Stimulated activated CD4-positive, alpha-beta T cell treated with anti-CD3 and anti-CD28 coated beads, Interleukin-15, amount 100 ng/mL, for 1 hour (primary cell): ENCODE measurements at regions not wholly inside any gene's neighbourhood (a gene's known extent, or its start where the extent isn't known, plus 50 kb on each side); places are given as distances from the start of the nearest gene placed in this dataset.

Experiments used
- DNase-seq, 2 donors: peaks; one replicate each; pipeline ENCODE4 v3.0.0-alpha.2; 2020; ENCODE audit warnings: low read depth in 1 of 2, low spot score in 1 of 2

DNA sequence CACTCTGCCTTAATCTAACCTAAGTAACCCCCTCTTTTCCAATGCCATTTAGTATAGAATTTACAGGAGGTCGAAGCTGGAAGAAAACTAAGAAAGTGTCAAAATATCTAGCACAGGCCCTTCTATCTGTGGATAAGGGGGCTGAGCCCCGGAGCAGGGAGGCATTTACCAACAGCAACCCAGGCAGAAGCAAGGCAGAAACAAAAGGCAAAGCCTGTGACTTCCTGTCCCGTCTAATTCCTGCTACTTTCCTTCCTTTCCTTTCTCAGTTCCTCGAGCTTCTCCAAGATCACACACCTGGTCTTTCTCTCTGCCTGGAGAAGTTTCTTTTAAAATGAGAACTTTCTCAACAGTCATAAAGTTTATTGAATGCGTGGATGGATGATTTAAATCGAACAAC is 146.0 kb downstream of the FOXA2 start:
- DNase-seq, result no peak

DNA sequence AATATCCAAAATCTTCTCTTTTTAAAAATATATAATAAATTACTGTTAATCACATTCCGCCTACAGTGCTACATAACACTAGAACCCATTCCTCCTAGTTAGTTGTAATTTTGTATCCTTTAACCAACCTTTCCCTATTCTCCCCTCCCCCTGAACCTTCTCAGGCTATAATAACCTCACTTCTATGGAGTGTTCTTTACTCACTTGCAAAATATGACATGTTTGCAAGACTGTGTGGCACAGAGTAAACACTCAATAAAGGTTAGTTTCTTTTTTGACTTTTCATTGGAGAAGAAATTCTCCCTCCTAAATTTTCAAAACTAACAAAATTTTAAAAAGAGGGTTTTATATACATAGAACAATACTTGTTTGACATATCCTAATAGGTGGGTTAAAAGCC is 147.0 kb downstream of the FOXA2 start:
- DNase-seq, result no peak

DNA sequence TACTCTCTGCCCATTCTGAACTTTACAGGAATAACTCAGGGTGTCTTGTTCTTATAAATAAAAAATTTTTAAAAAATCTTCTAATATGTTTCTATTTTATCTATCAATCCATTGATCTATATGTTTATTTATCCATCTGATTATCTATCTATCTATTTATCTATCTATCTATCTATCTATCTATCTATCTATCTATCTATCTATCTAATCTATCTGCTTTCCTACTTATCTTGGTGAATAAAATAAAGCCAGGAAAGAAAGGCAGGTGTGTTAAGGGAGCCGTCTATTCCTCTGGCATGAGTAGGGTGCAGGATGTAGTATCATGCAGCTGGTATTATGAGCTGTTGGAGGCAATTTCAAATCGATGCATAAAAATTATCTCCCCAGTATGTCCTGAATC is 153.0 kb downstream of the FOXA2 start:
- DNase-seq, result no peak

DNA sequence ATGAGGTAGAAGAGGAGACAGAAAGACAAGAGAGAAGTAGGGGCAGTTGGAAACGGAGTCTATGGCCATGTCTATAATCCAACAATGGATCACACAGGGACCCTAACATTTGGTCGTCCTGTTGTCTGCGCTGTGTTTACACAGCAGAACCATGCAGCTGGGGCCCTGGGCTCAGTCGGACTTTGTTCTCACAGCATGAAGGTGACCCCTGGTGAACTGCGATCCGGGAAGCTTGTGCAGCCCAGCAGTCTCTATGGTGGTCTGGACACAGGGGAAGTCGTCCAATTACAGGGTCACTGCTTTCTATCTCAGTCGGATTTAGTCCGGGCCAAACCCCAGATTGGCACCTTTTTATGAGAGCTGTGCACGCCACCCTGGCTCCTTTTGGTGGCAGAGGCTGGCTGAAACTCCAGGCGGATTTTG is 153.6 kb downstream of the FOXA2 start:
- DNase-seq, result no peak

DNA sequence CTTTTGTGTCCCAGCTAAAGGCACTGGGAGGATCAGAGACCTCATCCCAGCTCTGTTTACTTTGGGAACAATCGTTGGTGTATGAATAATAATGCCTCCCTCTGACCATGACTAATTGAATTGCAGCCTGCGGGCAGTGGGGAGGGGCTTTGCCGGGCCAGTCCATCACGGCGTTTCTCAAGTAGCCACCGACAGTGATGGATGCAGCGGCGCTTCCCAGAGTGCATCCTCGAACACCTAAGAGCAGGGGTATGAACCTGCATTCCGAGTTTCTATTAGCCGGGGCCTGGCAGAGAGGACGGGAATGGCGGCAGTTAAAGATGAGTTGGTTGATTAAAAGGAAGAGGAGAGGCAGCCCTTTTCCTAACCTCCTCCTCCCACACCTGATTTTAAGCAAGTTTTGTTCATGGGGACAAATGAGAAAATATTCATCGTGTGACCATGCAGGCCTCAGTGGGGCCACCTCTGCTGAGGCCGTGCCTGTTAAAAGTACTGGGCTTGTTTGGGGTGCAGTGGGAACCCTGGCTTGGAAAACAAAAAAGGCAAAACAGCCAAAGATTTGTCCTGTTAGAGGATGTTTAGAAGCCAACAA is 154.1 kb downstream of the FOXA2 start:
- DNase-seq, result no peak

DNA sequence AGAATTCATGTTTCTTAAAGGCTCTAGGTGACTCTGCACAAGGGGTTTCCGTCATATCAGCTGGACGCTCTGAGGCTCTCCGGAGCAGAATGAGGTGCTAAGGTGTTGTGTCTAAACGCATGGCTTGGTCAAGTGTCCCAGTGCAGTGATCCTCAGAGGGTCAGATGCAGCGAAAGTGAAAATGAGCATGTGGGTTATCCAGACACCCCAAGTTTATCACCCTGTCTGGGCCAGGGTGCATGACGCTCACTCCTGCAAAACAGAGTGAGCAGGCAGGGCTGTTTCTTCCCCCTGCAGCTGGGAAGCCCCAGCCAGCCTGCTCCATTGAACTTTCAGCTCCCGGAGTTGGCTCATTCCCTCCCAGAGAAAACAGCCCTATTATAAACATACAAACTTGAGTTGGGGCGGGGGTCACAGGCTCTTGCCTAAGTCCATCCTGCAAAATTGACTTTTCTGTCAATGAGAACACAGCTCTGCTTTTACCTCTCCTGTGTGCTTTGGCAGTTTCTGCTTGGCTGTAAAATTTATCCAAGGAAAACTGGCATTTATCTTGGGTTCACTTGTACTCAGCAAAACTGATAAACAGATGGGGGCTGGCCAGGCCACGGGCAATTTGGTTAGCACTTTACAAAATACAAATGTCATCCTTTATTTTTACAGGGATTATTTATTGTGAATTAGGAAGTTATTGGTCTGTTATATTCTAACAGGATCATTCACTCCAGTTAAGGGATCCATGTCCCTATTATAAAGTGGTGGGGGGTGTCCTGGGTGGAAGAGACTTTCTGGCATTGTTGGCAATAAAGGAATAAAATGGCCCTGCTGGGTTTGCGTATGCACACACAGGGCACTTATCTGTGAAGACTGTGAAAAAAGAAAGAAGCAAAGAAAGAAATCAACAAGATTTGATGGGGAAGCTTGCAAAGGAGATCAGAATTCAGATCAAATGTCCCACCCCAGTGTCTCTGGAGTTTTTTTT is 154.9 kb downstream of the FOXA2 start:
- DNase-seq, result no peak

DNA sequence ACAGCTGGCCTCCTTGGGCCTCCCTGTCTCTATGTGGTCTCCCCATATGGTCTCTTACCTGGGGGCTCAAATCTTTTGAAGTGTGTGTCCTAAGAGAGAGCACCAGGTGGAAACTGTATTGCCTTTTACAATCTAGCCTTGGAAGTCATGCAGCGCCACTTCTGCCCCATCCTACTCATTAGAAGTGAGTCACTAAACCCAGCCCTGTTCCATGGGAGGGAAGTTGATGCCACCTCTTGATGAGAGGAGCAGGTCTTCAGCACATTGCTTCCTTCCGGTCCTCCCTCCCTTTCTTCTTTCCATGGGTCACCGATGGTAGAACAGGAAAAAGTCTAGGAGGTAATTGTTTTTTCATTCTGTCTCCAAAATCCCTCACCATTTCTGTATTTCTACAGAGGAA is 156.3 kb downstream of the FOXA2 start:
- no peak for DNase-seq

DNA sequence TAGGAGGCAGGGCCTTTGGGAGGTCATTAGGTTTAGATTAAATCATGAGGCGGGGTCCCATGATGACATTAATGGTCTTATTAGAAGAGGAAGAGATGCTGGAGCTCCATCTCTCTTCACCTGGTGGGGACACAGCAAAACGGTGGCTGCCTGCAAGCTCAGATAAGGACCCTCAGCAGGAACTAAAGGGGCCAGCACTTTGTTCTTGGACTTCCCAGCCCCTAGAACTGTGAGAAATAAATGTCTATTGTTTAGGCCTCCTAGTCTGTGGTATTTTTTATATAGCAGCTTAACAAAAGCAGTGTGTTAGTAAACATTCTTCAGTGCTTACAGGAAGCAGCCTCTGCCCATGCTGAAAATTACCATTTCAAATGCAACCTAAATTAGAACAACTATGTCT is 157.6 kb downstream of the FOXA2 start:
- DNase-seq, result no peak

DNA sequence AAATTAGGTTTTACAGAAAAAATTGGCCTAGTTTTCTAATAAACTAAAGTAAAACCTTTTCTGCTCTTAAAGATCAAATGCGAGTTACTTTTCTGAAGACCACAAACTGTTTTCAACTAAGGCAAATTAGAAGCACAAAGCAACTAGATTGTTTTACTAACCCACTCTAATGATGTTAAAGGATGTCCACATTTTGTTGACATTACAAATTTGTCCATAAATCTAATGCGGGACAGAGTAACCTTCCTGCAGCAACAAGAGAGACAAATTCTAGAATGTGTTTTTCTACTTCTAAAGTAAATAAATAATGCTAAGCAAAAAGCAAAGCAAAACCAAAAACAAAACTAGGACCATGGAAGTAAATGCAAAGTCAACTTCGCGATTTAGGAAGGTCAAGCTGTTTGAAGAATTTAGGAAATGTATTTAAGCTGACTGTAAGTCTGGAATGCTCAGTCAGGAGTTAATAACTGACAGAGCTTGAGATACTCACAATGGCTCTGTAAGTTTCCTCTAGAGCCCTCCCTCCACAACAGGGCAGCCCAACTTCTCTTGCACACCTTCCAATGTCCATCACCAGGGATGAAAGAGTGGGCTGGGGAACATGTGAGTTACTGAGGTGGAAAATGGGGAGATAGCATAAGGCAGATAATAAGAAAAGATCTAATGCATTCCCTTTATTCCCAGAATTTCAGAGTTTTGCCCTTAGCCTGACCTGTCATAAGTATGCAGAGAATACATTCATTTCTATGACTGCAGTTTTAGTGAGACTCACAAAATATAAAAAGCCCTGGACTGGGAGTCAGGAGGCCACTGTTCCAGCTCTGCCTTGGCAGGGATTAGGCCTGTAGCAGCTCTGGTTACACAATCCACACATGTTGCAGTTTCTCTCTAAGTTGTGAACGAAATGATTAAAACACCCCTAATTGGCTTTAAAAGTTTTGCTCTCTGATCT is 158.8 kb downstream of the FOXA2 start:
- no peak for DNase-seq

DNA sequence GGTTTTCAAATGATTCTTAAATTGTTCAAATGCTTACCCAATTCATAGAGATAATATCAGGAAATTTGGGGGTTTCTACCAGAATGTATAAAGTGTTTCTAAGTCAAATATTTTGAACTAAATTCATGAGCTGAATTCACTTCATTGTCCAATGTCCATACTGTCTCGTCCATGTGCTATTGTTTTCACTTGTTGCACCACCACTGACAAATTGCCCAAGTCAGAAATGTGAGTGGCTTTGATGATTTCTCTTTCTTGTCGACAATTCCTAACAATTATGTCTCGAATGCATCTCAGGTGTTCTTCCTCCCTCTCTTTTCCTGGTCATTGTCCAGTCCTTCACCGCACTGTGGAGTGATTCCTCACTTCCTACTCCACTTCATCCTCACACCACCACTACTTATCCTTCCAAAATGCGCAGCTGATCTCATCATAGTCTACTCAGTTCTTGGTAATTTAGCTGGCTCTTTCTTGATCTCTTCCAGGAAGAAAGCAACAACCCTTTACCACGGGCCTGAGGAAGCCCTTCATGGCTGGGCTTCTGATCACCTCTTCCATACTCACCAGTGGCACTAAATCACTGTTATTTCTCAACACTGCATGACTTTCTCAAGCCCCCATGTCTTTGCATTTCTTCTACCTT is 161.1 kb downstream of the FOXA2 start:
- DNase-seq, result no peak

DNA sequence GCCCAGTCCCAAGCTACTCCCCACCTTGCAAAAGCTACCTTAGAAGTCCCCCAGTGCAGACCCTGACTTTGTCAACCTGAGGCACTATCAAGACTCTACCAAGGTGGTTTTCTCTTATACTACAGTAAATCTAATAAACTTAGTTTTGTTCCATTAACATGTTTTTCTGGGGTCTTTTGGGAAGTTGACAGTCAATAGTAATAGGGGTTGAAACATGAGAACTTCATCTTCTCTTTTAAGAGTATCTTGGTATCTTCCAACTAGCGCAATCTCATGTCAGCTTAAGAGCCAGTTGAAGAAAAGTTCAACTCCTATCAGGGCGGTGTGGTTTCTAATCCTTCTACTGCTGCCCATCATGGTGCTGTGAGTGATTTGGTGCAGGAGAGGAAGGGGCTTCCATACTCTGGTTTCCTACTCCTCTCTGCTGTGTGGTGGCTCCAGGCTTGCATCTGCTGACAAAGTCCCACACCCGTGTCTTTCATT is 164.2 kb downstream of the FOXA2 start:
- DNase-seq, result no peak

DNA sequence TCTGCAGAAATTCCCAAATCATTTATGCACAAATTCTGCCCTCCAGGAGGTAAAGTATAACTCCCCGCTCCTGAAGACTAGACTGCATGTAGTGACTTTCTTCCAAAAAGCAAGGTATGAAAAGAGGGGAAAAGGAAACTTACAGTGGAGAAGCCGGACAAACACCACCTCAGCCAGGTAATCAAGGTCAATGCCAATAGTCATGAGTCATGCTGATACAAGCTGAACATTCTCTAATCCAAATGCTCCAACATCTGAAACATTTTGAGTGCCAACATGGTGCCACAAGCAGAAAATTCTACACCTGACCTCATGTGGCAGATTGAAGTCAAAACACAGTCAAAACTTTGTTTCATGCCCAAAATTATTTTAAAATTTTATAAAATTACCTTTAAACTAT is 165.6 kb downstream of the FOXA2 start:
- DNase-seq, result no peak

DNA sequence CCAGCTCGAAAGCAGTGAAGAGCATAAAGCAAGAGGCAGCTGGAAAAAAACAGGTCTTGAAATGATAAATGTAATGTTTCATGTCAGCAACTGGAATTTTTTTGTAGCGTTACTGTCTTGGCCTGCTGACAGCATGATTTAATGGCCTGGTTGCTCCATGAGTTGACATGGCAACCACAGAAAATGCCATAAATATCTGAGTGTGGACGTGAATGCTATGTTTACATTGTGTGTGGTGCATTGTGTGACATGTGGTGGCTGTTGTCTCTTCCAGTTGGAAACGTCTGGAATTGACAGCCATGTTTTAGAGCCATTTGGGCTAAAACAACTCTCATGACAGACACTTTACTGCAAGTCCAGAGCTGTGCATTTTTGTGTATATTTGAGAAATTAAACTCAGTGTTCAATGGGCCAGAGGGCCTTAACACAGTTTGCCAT is 170.0 kb downstream of the FOXA2 start:
- DNase-seq, result no peak

DNA sequence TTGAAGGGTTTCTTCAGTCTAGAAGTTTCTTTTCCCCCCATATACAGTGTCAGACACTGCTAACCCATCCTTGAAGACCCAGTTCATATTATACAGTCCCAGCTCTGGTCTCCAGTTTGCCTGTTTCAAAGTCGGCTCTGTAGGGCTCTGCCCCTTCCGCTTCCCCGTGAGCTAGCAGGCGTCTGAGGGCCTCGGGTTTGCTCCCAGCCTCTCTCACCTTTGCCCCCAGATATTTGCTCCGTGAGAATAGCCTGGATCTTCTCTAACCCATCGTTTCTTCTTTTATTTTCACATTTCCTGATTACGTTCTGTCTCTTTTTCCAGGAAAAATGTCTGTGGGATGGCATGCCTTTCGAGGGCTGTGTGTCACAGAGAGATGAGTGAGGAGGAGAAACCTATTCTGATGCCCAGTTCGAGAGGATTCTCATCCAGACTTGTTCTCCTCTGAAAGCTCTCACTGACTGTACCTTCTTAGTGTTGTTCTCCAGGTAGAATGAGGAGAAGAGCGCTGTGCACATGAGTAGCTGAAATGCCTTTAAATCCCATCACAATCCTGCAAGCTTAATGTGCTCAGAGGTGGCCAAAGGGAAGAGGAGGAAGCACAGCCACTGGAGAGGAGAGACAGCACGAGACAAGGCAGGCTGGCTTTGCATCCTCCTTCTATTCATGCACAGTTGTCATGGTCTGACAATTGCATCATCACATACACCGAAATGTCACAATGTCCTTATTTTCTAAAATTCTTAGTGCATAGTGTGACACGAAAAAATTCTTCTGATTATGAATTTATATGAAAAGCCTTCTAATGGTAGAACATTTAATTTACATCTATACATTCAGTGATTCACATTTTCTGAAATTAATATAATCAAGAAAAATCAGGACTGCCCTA is 171.1 kb downstream of the FOXA2 start:
- DNase-seq, result no peak

DNA sequence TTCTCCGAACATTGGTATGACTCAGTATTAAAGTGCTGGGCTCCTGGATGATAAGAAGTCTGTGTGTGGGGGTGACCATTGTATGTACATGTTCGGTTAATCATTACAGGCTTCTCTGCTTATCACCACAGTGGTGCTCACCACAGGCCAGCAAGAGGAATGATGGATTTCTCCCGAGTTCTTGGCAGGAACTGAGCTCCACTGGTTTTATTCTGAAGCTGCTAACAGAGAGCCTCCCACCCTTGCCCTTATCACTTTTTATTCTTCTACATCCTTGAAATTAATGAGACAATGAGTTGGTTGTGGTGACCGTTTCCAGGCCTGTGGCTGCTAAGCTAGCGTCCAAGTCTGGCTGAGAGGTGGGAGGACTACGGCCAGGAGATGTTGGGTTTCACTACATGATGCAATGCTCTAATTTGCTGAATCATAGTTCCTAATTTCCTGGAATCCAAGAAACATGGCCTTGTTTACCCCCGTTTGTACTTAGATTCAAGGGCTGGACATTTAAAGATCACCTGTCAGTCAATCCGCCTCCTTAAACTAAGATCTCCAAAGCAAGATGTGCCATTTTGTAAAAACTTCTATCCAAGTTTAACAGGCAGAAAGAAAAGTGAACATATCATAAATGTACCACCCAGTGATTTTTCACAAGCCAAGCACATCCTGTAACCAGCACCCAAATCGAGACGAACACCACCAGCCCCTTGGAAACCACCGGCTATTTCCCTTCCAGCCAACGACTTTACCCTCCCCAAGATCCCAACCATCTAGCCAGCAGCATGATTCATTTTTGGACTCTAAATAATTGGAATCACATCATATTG is 172.5 kb downstream of the FOXA2 start:
- no peak for DNase-seq

DNA sequence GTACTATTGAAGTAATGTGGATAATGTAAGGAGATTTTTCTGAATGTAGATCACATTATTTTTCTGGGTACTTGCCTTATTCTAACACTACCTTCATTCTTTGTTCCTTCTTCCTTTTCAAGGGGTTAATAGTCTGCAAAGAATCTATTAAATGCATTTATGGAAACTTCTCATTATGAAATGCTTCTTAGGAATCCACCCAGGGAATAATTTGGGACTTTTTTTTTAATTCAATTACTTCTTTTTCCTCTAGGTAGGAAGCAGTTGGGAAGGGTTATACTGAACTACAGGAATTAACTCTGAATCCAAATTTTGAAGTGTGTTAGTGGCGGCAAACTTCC is 173.1 kb downstream of the FOXA2 start:
- no peak for DNase-seq

DNA sequence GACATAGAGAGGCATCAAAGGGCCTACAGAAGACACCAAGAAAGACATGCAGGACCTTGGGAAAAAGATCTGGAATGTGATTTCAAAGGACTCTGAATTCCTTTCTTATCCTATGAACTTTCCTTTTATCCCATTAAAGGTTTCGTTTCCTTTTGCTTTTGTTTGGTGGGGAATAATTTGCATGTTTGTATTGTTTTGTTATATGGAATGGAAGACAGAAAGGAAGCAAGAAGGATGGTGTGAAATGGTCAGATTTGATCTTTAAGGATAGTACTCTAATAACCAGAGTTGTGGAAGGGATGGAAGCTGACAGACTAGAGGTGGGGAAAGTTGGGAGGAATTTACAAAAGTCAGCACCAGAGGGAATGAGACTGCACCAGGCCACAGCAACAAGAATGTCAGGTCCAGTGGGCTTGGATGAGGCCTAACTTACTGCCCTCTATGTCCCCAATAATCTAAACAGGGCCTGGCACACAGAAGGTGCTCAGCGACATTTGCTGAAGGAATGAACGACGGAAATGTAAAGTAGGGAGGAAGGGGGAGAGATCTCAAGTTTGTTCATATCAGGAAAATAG is 173.7 kb downstream of the FOXA2 start:
- DNase-seq, result no peak

DNA sequence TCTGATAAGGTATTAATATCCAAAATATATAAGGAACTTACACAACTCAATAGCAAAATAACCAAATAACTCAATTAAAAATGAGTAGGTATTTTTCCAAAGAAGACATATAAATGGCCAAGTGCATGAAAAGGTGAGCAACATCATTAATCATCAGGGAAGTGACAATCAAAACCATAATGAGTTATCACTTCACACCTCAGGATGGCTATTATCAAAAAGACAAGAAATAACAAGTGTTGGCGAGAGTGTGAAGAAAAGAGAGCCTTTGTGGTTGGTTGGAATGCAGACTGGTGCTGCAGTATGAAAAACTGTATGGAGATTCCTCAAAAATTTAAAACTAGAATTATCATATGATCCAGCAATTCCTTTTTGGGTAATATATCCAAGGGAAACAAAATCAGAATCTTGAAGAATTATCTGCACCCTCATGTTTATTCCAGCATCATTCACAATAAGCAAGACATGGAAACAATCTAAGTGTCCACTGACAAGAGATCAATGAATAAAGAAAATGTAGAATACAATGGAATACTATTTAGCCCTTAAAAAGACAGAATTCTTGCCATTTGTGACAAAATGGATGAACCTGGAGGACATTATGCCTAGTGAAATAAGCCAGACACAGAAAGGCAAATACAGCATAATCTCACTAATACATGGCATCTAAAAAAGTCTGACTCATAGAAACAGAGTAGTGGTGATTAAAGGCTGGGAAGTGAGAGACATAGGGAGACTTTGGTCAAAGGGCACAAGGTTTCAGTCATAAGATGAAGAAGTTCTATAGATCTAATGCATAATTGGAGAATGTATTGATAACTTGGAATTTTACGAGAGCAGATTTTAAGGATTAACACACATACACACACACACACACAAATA is 175.6 kb downstream of the FOXA2 start:
- no peak for DNase-seq
